ENCODE measurements at regions not wholly inside any gene's neighbourhood (a gene's known extent, or its start where the extent isn't known, plus 50 kb on each side); places are given as distances from the start of the nearest gene placed in this dataset.

- Histone ChIP-seq H3K4me1 (ENCODE audit: low read length) (no peaks in the 10 kb centered on the region), H3K4me2 (ENCODE audit: low read length) (no peak overlapping the region), H3K9me3 (ENCODE audit: insufficient read depth, low read length) (no peaks in the 10 kb centered on the region), H3K27me3 (ENCODE audit: low read depth, low read length) (no peaks in the 10 kb centered on the region), H3K4me3 (ENCODE audit: low read length) (no peak overlapping the region), H3K36me3 (replicated peaks; ENCODE audit: low read depth, low read length) (no peaks in the 10 kb centered on the region), H3K9ac (ENCODE audit: low read length) (no peak overlapping the region), H2AFZ (ENCODE audit: low read depth, low read length) (no peak overlapping the region), H3K27ac (ENCODE audit: low read length) (no peak overlapping the region), H3K79me2 (ENCODE audit: low read length) (no peaks in the 10 kb centered on the region), H4K20me1 (ENCODE audit: insufficient read depth, low read length) (no peaks in the 10 kb centered on the region)
- TF ChIP-seq EZH2phosphoT487 (IDR thresholded peaks at IDR 0.05; ENCODE audit: low read depth) (no peak), CTCF (IDR thresholded peaks at IDR 0.05; ENCODE audit: low read depth, low read length) (no peak)
These were observed 88.7 kb upstream of the TNFSF11 start for GRCh38 chr13:42485272-42485671.

- no peaks in the 10 kb centered on the region for H3K27me3 ChIP-seq (ENCODE audit: low read depth, low read length)
- no peak overlapping the region for H3K27ac ChIP-seq (ENCODE audit: low read length)
- H3K4me1 ChIP-seq (ENCODE audit: low read length), result no peaks in the 10 kb centered on the region
- H4K20me1 ChIP-seq (ENCODE audit: insufficient read depth, low read length), result no peaks in the 10 kb centered on the region
- H3K36me3 ChIP-seq (replicated peaks; ENCODE audit: low read depth, low read length), result no peaks in the 10 kb centered on the region
- no peaks in the 10 kb centered on the region for H3K9me3 ChIP-seq (ENCODE audit: insufficient read depth, low read length)
- no peaks in the 10 kb centered on the region for H3K79me2 ChIP-seq (ENCODE audit: low read length)
- no peak overlapping the region for H3K4me3 ChIP-seq (ENCODE audit: low read length)
- TF ChIP-seq CTCF (IDR thresholded peaks at IDR 0.05; ENCODE audit: low read depth, low read length) (no peak), EZH2phosphoT487 (IDR thresholded peaks at IDR 0.05; ENCODE audit: low read depth) (no peak)
- H3K4me2 ChIP-seq (ENCODE audit: low read length), result no peak overlapping the region
- no peak overlapping the region for H3K9ac ChIP-seq (ENCODE audit: low read length)
- no peak overlapping the region for H2AFZ ChIP-seq (ENCODE audit: low read depth, low read length)
These were observed 87.2 kb upstream of the TNFSF11 start for GRCh38 chr13:42486711-42487198.

- Histone ChIP-seq H3K4me3 (ENCODE audit: low read length) (no peak overlapping the region), H3K9ac (ENCODE audit: low read length) (no peak overlapping the region), H3K79me2 (ENCODE audit: low read length) (no peaks in the 10 kb centered on the region), H3K4me2 (ENCODE audit: low read length) (no peak overlapping the region), H3K9me3 (ENCODE audit: insufficient read depth, low read length) (no peaks in the 10 kb centered on the region), H3K4me1 (ENCODE audit: low read length) (no peaks in the 10 kb centered on the region), H3K27ac (ENCODE audit: low read length) (no peak overlapping the region), H3K27me3 (ENCODE audit: low read depth, low read length) (no peaks in the 10 kb centered on the region), H2AFZ (ENCODE audit: low read depth, low read length) (no peak overlapping the region), H4K20me1 (ENCODE audit: insufficient read depth, low read length) (no peaks in the 10 kb centered on the region), H3K36me3 (replicated peaks; ENCODE audit: low read depth, low read length) (no peaks in the 10 kb centered on the region)
- TF ChIP-seq CTCF (IDR thresholded peaks at IDR 0.05; ENCODE audit: low read depth, low read length) (no peak), EZH2phosphoT487 (IDR thresholded peaks at IDR 0.05; ENCODE audit: low read depth) (no peak)
These were observed 86.7 kb upstream of the TNFSF11 start for GRCh38 chr13:42487221-42487620.

GRCh38 chr13:42490676-42491075 lies 83.3 kb upstream of the TNFSF11 start:
- peaks cover 8% of the 10 kb centered on the region for H3K4me1 ChIP-seq (ENCODE audit: low read length)
- TF ChIP-seq EZH2phosphoT487 (IDR thresholded peaks at IDR 0.05; ENCODE audit: low read depth), result no peak
- no peak for TF ChIP-seq CTCF (IDR thresholded peaks at IDR 0.05; ENCODE audit: low read depth, low read length)
- no peaks in the 10 kb centered on the region for H3K36me3 ChIP-seq (replicated peaks; ENCODE audit: low read depth, low read length)
- no peaks in the 10 kb centered on the region for H3K27me3 ChIP-seq (ENCODE audit: low read depth, low read length)
- H3K79me2 ChIP-seq (ENCODE audit: low read length), result no peaks in the 10 kb centered on the region
- H3K4me3 ChIP-seq (ENCODE audit: low read length), result no peak overlapping the region
- no peaks in the 10 kb centered on the region for H4K20me1 ChIP-seq (ENCODE audit: insufficient read depth, low read length)
- H3K27ac ChIP-seq (ENCODE audit: low read length), result no peak overlapping the region
- no peak overlapping the region for H2AFZ ChIP-seq (ENCODE audit: low read depth, low read length)
- H3K4me2 ChIP-seq (ENCODE audit: low read length), result no peak overlapping the region
- H3K9ac ChIP-seq (ENCODE audit: low read length), result no peak overlapping the region
- no peaks in the 10 kb centered on the region for H3K9me3 ChIP-seq (ENCODE audit: insufficient read depth, low read length)

Data from OCI-LY3 (cell line).